CD14-positive monocyte (primary cell): ENCODE measurements at regions not wholly inside any gene's neighbourhood (a gene's known extent, or its start where the extent isn't known, plus 50 kb on each side); places are given as distances from the start of the nearest gene placed in this dataset.

Experiments used
- DNase-seq, 3 donors: peaks; one replicate each; pipeline ENCODE4 v3.0.0-alpha.2; 2011 to 2022
- H2AFZ ChIP-seq: 2 replicates; pipeline ENCODE4 v1.6.0; 2012; ENCODE audit warnings: mild to moderate bottlenecking, low read depth, low read length, inconsistent platforms; ENCODE audit not compliant: insufficient read depth, poor library complexity, severe bottlenecking
- H3K27ac ChIP-seq, 2 donors: 1 replicate in 1 of 2; 2 replicates in 1 of 2; pipeline ENCODE4 v1.5.1; 2012 to 2013; ENCODE audit warnings: low read length in 2 of 2, control low read depth in 1 of 2, inconsistent platforms in 1 of 2, low read depth in 1 of 2, mild to moderate bottlenecking in 1 of 2
- H3K27me3 ChIP-seq, 2 donors: one replicate each; pipeline versions ENCODE4 v1.6.0 to v1.6.1; 2011 to 2013; ENCODE audit warnings: low read length in 2 of 2; ENCODE audit not compliant: control insufficient read depth in 2 of 2, insufficient read depth in 2 of 2
- H3K36me3 ChIP-seq, 2 donors: replicated peaks in 1 of 2; 1 replicate in 1 of 2; 2 replicates in 1 of 2; pipeline versions ENCODE4 v1.5.1 to v1.6.1; 2012 to 2013; ENCODE audit warnings: low read length in 2 of 2, control low read depth in 1 of 2, inconsistent platforms in 1 of 2, mild to moderate bottlenecking in 1 of 2; ENCODE audit not compliant: insufficient read depth in 2 of 2, control insufficient read depth in 1 of 2
- H3K4me1 ChIP-seq, 2 donors: 1 replicate in 1 of 2; 2 replicates in 1 of 2; pipeline versions ENCODE4 v1.5.1 to v1.6.1; 2012 to 2013; ENCODE audit warnings: low read length in 2 of 2, control low read depth in 1 of 2, inconsistent platforms in 1 of 2, mild to moderate bottlenecking in 1 of 2, moderate library complexity in 1 of 2; ENCODE audit not compliant: insufficient read depth in 2 of 2, control insufficient read depth in 1 of 2
- H3K4me2 ChIP-seq: replicated peaks from 2 replicates; pipeline ENCODE3; 2012; ENCODE audit warnings: low read length, moderate library complexity, mild to moderate bottlenecking; ENCODE audit not compliant: poor library complexity, severe bottlenecking; ENCODE audit errors: extremely low read depth
- H3K4me3 ChIP-seq, 3 experiments: fragments of 200-600 bp in 1 of 3; sonication (generic) in 1 of 3; replicated peaks in 1 of 3; 1 replicate in 2 of 3; 2 replicates in 1 of 3; pipeline ENCODE4 v1.5.1; 2011 to 2013; ENCODE audit warnings: low read length in 3 of 3, mild to moderate bottlenecking in 3 of 3, control low read depth in 2 of 3, low read depth in 2 of 3, inconsistent platforms in 1 of 3, moderate library complexity in 1 of 3
- H3K79me2 ChIP-seq: 2 replicates; pipeline ENCODE4 v1.6.0; 2012; ENCODE audit warnings: mild to moderate bottlenecking, control low read depth, inconsistent platforms, low read length, moderate library complexity; ENCODE audit not compliant: insufficient read depth
- H3K9ac ChIP-seq: 2 replicates; pipeline ENCODE4 v1.6.0; 2017; ENCODE audit warnings: low read length, mild to moderate bottlenecking; ENCODE audit not compliant: insufficient read depth, poor library complexity, severe bottlenecking
- H3K9me3 ChIP-seq, 2 donors: replicated peaks in 1 of 2; 1 replicate in 1 of 2; 2 replicates in 1 of 2; pipeline versions ENCODE4 v1.5.1 to v1.6.1; 2012 to 2013; ENCODE audit warnings: low read length in 2 of 2, control low read depth in 1 of 2; ENCODE audit not compliant: control insufficient read depth in 1 of 2, insufficient read depth in 1 of 2
- H4K20me1 ChIP-seq: 2 replicates; pipeline ENCODE4 v1.6.0; 2012; ENCODE audit warnings: mild to moderate bottlenecking, low read length, control low read depth, moderate library complexity; ENCODE audit not compliant: insufficient read depth
- H3K27ac Mint-ChIP-seq, 7 donors: one replicate each; pipeline ENCODE4 v1.8.0; 2020; ENCODE audit warnings: mild to moderate bottlenecking in 7 of 7, mixed read lengths in 7 of 7, moderate library complexity in 6 of 7, inconsistent platforms in 2 of 7
- H3K27me3 Mint-ChIP-seq, 3 donors: one replicate each; pipeline ENCODE4 v1.8.0; 2021 to 2022; ENCODE audit warnings: low read depth in 3 of 3, mild to moderate bottlenecking in 3 of 3, mixed read lengths in 3 of 3, moderate library complexity in 3 of 3, inconsistent platforms in 1 of 3
- H3K36me3 Mint-ChIP-seq, 2 donors: one replicate each; pipeline ENCODE4 v1.8.0; 2020; ENCODE audit warnings: mixed read lengths in 2 of 2, inconsistent platforms in 1 of 2, mild to moderate bottlenecking in 1 of 2
- H3K4me1 Mint-ChIP-seq: one replicate; pipeline ENCODE4 v1.8.0; 2020; ENCODE audit warnings: mild to moderate bottlenecking, mixed read lengths
- H3K4me3 Mint-ChIP-seq, 2 donors: one replicate each; pipeline ENCODE4 v1.8.0; 2020; ENCODE audit warnings: mild to moderate bottlenecking in 2 of 2, mixed read lengths in 2 of 2, moderate library complexity in 1 of 2
- H3K9me3 Mint-ChIP-seq, 7 donors: one replicate each; pipeline ENCODE4 v1.8.0; 2020 to 2022; ENCODE audit warnings: mixed read lengths in 7 of 7, mild to moderate bottlenecking in 6 of 7, moderate library complexity in 6 of 7, inconsistent platforms in 2 of 7
- CTCF ChIP-seq: fragments of 200-600 bp; IDR thresholded peaks from one replicate; pipeline ENCODE4 v1.8.0; 2022; ENCODE audit warnings: antibody characterized with exemption, mild to moderate bottlenecking
- WGBS: methylation state at CpG from one replicate; pipeline ENCODE4 v1.1.5; 2013; ENCODE audit warnings: missing lambda C conversion rate; ENCODE audit not compliant: insufficient coverage; 5-methylcytosine and 5-hydroxymethylcytosine counted together
- intact Hi-C, 2 donors: fragments of 100-400 bp; cut with micrococcal nuclease; formaldehyde crosslinking; loops; one replicate each; pipeline versions ENCODE4 v1.15.0 to v1.15.1; 2023

- peaks cover 0 to 6% (median 2%) of the 10 kb centered on the region in 7 donors for H3K9me3 Mint-ChIP-seq
- Histone ChIP-seq H3K4me2 (no peak overlapping the region), H3K36me3 (no peaks in the 10 kb centered on the region), H3K4me3 (no peak overlapping the region), H3K79me2 (no peaks in the 10 kb centered on the region), H3K27me3 (no peaks in the 10 kb centered on the region), H3K27ac (no peak overlapping the region), H3K9ac (no peak overlapping the region), H2AFZ (no peak overlapping the region), H3K4me1 (no peaks in the 10 kb centered on the region), H3K9me3 (no peaks in the 10 kb centered on the region), H4K20me1 (no peaks in the 10 kb centered on the region)
- no peak for TF ChIP-seq CTCF
- H3K4me1 Mint-ChIP-seq: no peaks in the 10 kb centered on the region
- DNase-seq: no peak
- H3K27me3 Mint-ChIP-seq: peaks cover 0 to 1% (median 0%) of the 10 kb centered on the region in 3 donors
- intact Hi-C loops: no loop called here
- WGBS: 60% methylated on average over 1 of the region's 3 CpGs
- no peak overlapping the region for H3K27ac Mint-ChIP-seq
- H3K36me3 Mint-ChIP-seq: no peaks in the 10 kb centered on the region
- H3K4me3 Mint-ChIP-seq: no peak overlapping the region
These were observed 394.4 kb downstream of the DOK5 start for GRCh38 chr20:54869765-54870164.

GRCh38 chr20:54865273-54865672 is 389.9 kb downstream of the DOK5 start:
- WGBS: no CpG with 5 or more reads among the region's 4 CpGs
- no peaks in the 10 kb centered on the region for H4K20me1 ChIP-seq
- H3K9me3 Mint-ChIP-seq: peaks cover 0 to 7% (median 0%) of the 10 kb centered on the region in 7 donors

More at GRCh38 chr20:54865273-54865672, 389.9 kb downstream of the DOK5 start:
- no peak overlapping the region for H3K27ac Mint-ChIP-seq
- Histone ChIP-seq H3K79me2 (no peaks in the 10 kb centered on the region), H3K4me2 (no peak overlapping the region), H3K36me3 (no peaks in the 10 kb centered on the region), H3K4me3 (no peak overlapping the region), H3K27ac (no peak overlapping the region), H3K27me3 (no peaks in the 10 kb centered on the region), H3K9ac (no peak overlapping the region), H2AFZ (no peak overlapping the region), H3K4me1 (no peaks in the 10 kb centered on the region), H3K9me3 (no peaks in the 10 kb centered on the region)
- TF ChIP-seq CTCF: no peak
- DNase-seq: no peak
- peaks cover 0 to 1% (median 0%) of the 10 kb centered on the region in 3 donors for H3K27me3 Mint-ChIP-seq
- H3K36me3 Mint-ChIP-seq: no peaks in the 10 kb centered on the region
- intact Hi-C loops: no loop called here
- no peak overlapping the region for H3K4me3 Mint-ChIP-seq
- no peaks in the 10 kb centered on the region for H3K4me1 Mint-ChIP-seq
